Gastrocnemius medialis (tissue), 4 donors: ENCODE measurements at regions not wholly inside any gene's neighbourhood (a gene's known extent, or its start where the extent isn't known, plus 50 kb on each side); places are given as distances from the start of the nearest gene placed in this dataset.

ENCODE experiments used
- ATAC-seq, 2 donors: fragments of 150-250 bp; one replicate each; pipeline ENCODE4 v1.9.1; 2016
- DNase-seq, 2 donors: peaks; one replicate each; pipeline ENCODE4 v3.0.0-alpha.2; 2019
- H3K27ac ChIP-seq, 4 donors: fragments of 200-600 bp; sonication (generic); 1 replicate in 1 of 4; 2 replicates in 3 of 4; pipeline ENCODE4 v1.5.1; 2016 to 2018; ENCODE audit warnings: mild to moderate bottlenecking in 2 of 4, moderate library complexity in 1 of 4
- H3K27me3 ChIP-seq, 3 donors: fragments of 200-600 bp; sonication (generic) in 2 of 3; 1 replicate in 1 of 3; 2 replicates in 2 of 3; pipeline versions ENCODE4 v1.5.1 to v1.6.0; 2016 to 2019; ENCODE audit warnings: mild to moderate bottlenecking in 1 of 3, moderate library complexity in 1 of 3
- H3K36me3 ChIP-seq, 2 donors: fragments of 200-600 bp; sonication (generic) in 1 of 2; one replicate each; pipeline ENCODE4 v1.5.1; 2017 to 2018
- H3K4me1 ChIP-seq, 2 donors: fragments of 200-600 bp; sonication (generic) in 1 of 2; one replicate each; pipeline ENCODE4 v1.5.1; 2016 to 2017; ENCODE audit warnings: mild to moderate bottlenecking in 2 of 2
- H3K4me3 ChIP-seq, 4 donors: fragments of 200-600 bp; sonication (generic) in 3 of 4; 1 replicate in 1 of 4; 2 replicates in 3 of 4; pipeline ENCODE4 v1.5.1; 2016 to 2019; ENCODE audit warnings: mild to moderate bottlenecking in 2 of 4
- H3K9me3 ChIP-seq, 3 donors: fragments of 200-600 bp; sonication (generic) in 2 of 3; 1 replicate in 1 of 3; 2 replicates in 2 of 3; pipeline ENCODE4 v1.5.1; 2016 to 2019
- POLR2A ChIP-seq, 2 donors: fragments of 450-650 bp; IDR thresholded peaks; one replicate each; pipeline ENCODE4 v1.6.1; 2017; ENCODE audit warnings: antibody characterized with exemption in 2 of 2, mild to moderate bottlenecking in 2 of 2, moderate library complexity in 2 of 2
- in situ Hi-C, 4 donors: fragments of 200-750 bp; cut with MboI; loops; one replicate each; pipeline versions ENCODE4 v1.15.0 to v1.8.0; 2017; ENCODE audit warnings: low sequenced_read_pairs in 4 of 4
- intact Hi-C: fragments of 100-400 bp; cut with DNase I; formaldehyde crosslinking; loops from one replicate; pipeline ENCODE4 v1.15.1; 2023; ENCODE audit warnings: low total_unique reads
- TF ChIP-seq, protein P1 (sequence below), 5 experiments: fragments of 450-650 bp in 3 of 5; fragments of 200-600 bp in 2 of 5; sonication (generic) in 2 of 5; IDR thresholded peaks in 4 of 5; conservative IDR thresholded peaks in 1 of 5; 1 replicate in 4 of 5; 2 replicates in 1 of 5; pipeline ENCODE4 v1.5.1; 2016 to 2019; ENCODE audit warnings: antibody characterized with exemption in 5 of 5, mild to moderate bottlenecking in 3 of 5, moderate library complexity in 3 of 5

DNA sequence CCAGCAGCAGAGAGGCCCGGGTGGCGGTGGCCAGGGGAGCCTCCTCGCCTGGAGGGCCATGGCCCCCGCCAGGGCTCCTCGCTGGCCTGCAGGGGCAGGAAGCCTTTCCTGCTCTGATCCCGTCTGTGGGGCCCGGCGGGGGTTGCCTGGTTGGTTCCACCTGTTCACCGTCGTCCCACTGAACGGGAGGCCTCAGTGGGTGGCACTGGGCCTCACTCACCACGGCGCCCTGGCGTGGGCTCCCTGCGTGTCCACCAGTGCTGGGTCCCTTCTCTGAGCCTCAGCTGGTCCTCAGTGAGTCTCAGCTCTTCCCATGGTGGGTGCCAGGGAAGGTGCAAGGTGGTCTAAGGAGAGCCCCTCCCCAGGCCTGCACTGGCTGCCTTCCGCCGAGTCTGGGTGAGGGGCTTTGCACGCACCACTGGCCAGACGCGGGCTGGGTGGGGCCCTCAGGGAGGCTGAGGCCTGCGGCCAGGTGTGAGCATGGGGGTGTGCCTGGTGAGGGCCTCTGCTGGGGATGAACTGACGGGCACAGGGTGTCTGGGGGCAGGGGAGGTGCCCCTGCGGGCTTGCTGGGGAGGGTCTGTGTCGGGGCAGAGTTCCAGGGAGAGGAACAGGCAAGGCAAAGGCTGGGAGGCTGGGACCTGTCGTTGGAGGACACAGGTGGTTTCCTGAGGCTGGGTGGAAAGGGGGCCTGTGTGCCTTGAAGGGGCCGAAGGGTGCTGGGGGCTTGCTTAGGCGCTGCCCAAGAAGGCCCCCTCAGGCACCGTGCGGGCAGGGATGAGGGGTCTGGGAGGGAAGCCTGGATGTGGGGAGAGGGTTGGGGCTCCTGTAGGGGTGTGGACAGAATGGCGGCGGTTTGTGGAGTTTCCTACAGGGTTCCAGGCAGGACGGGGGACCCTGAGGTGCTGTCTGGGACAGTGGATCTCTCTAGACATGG is 339.8 kb downstream of the TMEM121 start:
- Histone ChIP-seq H3K27me3 (no peaks in the 10 kb centered on the region), H3K36me3 (no peaks in the 10 kb centered on the region), H3K27ac (no peak overlapping the region), H3K9me3 (no peaks in the 10 kb centered on the region), H3K4me3 (no peak overlapping the region), H3K4me1 (no peaks in the 10 kb centered on the region)
- DNase-seq (peak in 1 of 2 donors; percentile 11), ATAC-seq (no peak)
- intact Hi-C loops (no loop called here), in situ Hi-C loops (no loop called here)
- no peak for TF ChIP-seq POLR2A (IDR thresholded peaks at IDR 0.05)

DNA sequence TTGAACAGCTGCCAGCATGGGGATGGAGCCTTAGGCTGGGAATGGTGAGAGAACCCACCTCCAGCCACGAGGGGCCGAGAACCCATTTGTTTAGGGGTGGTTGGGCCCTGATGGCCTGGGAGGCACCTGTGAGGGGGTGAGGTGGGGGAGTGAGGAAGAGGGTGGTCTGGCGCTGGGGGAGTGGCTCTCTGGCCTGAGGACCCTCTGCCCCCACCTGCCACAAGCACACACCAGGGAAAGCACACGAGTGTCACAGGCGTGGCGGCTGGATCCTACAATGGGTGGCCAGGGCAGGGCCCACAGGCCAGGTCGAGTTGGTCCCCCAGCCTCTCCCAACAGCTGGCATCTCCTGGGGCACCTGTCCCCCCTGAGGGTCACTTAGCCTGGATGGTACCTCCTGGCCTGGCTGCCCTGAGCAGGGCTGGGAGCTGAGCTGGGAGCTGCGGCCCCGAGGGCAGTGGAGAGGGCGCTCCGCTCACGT is 340.5 kb downstream of the TMEM121 start:
- Histone ChIP-seq H3K4me1 (no peaks in the 10 kb centered on the region), H3K27me3 (no peaks in the 10 kb centered on the region), H3K9me3 (no peaks in the 10 kb centered on the region), H3K4me3 (no peak overlapping the region), H3K27ac (no peak overlapping the region), H3K36me3 (no peaks in the 10 kb centered on the region)
- DNase-seq (peak in 1 of 2 donors; percentile 5), ATAC-seq (no peak)
- intact Hi-C loops (no loop called here), in situ Hi-C loops (no loop called here)
- TF ChIP-seq, protein P1, sequence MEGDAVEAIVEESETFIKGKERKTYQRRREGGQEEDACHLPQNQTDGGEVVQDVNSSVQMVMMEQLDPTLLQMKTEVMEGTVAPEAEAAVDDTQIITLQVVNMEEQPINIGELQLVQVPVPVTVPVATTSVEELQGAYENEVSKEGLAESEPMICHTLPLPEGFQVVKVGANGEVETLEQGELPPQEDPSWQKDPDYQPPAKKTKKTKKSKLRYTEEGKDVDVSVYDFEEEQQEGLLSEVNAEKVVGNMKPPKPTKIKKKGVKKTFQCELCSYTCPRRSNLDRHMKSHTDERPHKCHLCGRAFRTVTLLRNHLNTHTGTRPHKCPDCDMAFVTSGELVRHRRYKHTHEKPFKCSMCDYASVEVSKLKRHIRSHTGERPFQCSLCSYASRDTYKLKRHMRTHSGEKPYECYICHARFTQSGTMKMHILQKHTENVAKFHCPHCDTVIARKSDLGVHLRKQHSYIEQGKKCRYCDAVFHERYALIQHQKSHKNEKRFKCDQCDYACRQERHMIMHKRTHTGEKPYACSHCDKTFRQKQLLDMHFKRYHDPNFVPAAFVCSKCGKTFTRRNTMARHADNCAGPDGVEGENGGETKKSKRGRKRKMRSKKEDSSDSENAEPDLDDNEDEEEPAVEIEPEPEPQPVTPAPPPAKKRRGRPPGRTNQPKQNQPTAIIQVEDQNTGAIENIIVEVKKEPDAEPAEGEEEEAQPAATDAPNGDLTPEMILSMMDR (IDR thresholded peaks at IDR 0.05 in 4 of 5, conservative IDR thresholded peaks at IDR 0.05 in 1 of 5): no peak
- no peak for TF ChIP-seq POLR2A (IDR thresholded peaks at IDR 0.05)

DNA sequence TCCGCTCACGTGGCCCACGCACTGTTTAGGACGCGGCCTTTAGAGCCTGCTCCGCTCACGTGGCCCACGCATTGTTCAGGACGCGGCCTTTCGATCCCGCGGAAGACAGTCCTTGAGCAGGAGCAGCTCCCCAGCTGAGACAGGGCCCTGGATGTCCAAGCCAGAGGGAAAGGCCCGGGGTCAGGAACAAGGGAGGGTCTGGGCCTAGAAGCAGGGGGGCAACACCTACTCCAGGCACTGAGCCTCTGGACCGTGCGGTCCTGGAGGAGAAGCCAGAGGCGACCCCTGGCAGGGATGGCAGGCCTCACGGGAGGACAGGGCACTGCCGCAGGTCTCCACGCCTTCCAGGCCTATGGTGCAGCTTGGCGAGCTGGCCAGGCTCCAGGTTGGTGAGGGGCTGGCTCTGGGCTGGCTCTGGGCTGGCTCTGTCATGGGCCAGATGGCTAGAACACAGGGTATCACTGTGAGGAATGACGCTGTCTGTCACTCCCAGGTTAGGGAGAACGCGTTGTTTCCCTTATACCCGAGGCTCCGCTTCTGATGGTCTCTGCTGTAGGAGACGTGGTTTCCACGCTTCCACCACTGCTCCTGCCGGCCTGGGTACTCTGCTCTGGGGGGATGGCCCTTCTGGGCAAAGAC is 341.7 kb downstream of the TMEM121 start:
- Histone ChIP-seq H3K4me3 (no peak overlapping the region), H3K36me3 (no peaks in the 10 kb centered on the region), H3K4me1 (no peaks in the 10 kb centered on the region), H3K27me3 (no peaks in the 10 kb centered on the region), H3K27ac (no peak overlapping the region), H3K9me3 (no peaks in the 10 kb centered on the region)
- in situ Hi-C loops: no loop called here
- no peak for ATAC-seq
- intact Hi-C loops: no loop called here
- DNase-seq: no peak
- TF ChIP-seq POLR2A (IDR thresholded peaks at IDR 0.05): no peak
- TF ChIP-seq, protein P1 (IDR thresholded peaks at IDR 0.05 in 4 of 5, conservative IDR thresholded peaks at IDR 0.05 in 1 of 5): no peak

DNA sequence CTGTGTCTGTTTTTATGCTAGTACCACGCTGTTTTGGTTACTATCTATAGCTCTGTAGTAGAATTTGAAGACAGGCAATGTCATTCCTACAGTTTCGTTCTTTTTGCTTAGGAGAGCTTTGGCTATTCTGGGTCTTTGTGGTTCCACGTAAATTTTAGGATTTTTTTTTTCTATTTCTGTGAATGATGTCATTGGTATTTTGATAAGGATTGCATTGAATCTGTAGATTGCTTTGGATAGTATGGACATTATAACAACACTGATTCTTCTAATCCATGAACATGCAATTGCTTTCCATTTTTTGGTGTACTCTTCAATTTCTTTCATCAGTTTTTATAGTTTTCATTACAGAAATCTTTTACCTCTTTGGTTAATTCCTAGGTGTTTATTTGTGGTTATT is 345.2 kb downstream of the TMEM121 start:
- no peak for TF ChIP-seq POLR2A (IDR thresholded peaks at IDR 0.05)
- TF ChIP-seq, protein P1 (IDR thresholded peaks at IDR 0.05 in 4 of 5, conservative IDR thresholded peaks at IDR 0.05 in 1 of 5): no peak
- DNase-seq: no peak
- Histone ChIP-seq H3K9me3 (no peaks in the 10 kb centered on the region), H3K36me3 (no peaks in the 10 kb centered on the region), H3K27me3 (no peaks in the 10 kb centered on the region), H3K27ac (no peak overlapping the region), H3K4me3 (no peak overlapping the region), H3K4me1 (no peaks in the 10 kb centered on the region)
- in situ Hi-C loops: no loop called here
- intact Hi-C loops: no loop called here
- no peak for ATAC-seq

DNA sequence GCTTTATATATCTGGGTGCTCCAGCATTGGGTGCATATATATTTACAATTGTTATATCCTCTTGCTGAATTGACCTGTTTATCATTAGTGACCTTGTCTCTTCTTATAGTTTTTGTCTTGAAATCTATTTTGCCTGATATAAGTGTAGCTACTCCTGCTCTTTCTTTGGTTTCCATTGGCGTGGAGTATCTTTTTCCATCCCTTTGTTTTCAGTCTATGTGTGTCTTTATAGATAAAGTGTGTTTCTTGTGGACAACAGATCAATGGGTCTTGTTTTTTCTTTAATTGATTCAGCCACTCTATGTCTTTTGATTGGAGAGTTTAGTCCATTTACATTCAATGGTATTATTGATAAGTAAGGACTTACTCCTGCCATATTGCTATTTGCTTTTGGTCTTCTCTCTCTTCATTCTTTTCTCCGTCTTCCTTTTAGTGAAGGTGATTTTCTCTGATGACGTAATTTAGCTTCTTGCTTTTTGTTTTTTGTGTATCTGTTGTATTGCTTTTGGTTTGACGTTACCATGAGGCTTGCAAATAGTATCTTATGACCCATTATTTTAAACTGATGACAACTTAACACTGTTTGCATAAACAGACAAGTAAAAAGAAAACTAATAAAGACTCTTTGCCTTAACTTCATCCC is 347.6 kb downstream of the TMEM121 start:
- no peak overlapping the region for H3K4me3 ChIP-seq
- no peaks in the 10 kb centered on the region for H3K9me3 ChIP-seq
- DNase-seq: no peak
- H3K27me3 ChIP-seq: no peaks in the 10 kb centered on the region
- intact Hi-C loops (no loop called here), in situ Hi-C loops (no loop called here)
- no peak overlapping the region for H3K27ac ChIP-seq
- H3K4me1 ChIP-seq: no peaks in the 10 kb centered on the region
- TF ChIP-seq, protein P1 (IDR thresholded peaks at IDR 0.05 in 4 of 5, conservative IDR thresholded peaks at IDR 0.05 in 1 of 5): no peak
- TF ChIP-seq POLR2A (IDR thresholded peaks at IDR 0.05): no peak
- ATAC-seq: no peak
- no peaks in the 10 kb centered on the region for H3K36me3 ChIP-seq
